Stimulated activated CD8-positive, alpha-beta memory T cell treated with anti-CD3 and anti-CD28 coated beads, Interleukin-15, amount 100 ng/mL, for 1 hour (primary cell): ENCODE measurements at regions not wholly inside any gene's neighbourhood (a gene's known extent, or its start where the extent isn't known, plus 50 kb on each side); places are given as distances from the start of the nearest gene placed in this dataset.
"Not testable (repeated sequence)": the region's sequence is repeated elsewhere in the genome, so short reads cannot be mapped to it uniquely, and the experiment has no call there.

Experiments
- DNase-seq: peaks from one replicate; pipeline ENCODE4 v3.0.0-alpha.2; 2020; ENCODE audit warnings: low read depth

- DNase-seq: no peak
Observed at GRCh38 chr18:10354241-10354811, 100.1 kb upstream of the APCDD1 start.

DNA sequence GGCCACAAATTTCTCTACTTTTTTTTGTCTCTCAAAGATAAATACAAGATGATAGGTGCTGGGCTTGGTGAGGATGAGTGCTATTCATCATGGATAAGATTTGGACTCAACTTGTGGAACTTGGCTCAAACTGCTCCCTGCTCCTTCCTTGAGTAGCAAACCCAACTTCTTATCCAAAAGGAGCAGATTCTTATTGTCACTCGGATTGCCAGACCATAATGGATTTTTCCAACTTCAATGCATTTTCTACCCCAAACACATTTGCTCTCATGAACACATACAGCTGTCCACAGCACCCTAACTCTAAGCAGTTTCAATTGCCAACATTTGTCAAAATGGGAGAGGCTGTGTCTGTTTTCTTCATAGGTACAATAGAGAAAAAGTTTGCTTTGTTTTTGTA, 99.5 kb upstream of the APCDD1 start:
- DNase-seq: no peak

GRCh38 chr18:10356999-10357398, 97.4 kb upstream of the APCDD1 start:
- DNase-seq: not testable (repeated sequence)

- no peak for DNase-seq
Observed at GRCh38 chr18:10361660-10362059, 92.8 kb upstream of the APCDD1 start.

DNA sequence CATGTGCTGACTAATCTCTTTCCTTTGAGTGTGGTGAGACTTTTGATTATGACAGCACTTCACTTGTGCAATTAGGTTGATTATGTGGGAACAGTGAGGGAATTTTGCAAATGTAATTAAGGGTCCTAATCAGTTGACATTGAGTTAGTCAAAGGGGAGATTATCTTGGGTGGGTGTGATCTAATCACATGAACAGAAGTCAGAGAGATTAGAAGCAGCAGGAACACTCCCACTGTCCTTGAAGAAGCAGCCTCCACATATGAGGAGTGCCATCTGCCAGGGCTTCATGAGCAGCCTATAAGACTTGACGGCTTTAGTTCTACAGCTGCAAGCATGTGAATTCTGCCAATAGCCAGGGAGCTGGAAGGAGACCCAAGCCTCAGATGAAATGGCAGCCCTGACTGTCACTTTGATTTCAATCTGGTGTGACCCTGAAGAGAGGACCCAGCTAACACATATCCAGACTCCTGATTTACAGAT, 89.4 kb upstream of the APCDD1 start:
- no peak for DNase-seq

GRCh38 chr18:10365901-10366300, 88.5 kb upstream of the APCDD1 start:
- DNase-seq: no peak

DNA sequence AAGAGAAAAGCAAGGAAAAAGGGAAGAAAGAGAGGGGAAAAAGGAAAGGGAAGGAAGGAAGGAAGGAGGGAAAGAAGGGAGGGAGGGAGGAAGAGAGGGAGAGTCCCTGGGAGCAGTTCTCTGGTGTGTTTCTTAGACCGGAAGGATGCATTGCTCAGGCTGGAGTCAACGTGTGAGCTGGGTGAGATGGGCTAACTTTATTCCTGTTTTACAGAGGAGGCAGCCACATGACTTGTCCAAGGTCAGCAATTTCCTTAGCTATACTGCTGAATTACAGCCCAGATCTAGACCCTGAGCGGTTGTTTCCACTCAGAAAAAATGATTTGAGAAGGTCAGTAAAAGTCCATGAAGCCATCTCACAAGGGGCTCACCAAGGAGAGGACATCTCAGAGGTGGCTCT, 86.6 kb upstream of the APCDD1 start:
- DNase-seq: no peak

- DNase-seq: no peak
Observed at GRCh38 chr18:10368456-10369453, 85.7 kb upstream of the APCDD1 start.

DNA sequence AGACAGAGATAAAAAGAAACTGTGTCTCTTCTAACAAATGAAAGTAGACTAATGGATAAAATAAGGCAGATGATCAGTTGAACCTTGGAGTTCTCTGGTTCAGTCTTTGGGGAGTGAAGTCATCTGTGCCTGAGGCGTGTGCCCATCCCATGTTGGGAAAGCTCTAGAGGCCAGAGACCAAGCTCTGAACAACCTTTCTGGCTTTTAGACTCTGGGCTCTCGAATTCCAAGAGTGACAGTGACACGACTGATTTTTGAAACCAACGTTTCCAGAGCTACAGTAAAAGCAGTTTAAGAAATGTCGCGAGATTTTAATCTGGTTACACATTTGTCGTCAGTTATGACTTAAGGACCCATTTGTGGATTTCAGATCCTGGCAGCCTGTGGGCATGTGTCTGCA, 83.7 kb upstream of the APCDD1 start:
- no peak for DNase-seq

DNA sequence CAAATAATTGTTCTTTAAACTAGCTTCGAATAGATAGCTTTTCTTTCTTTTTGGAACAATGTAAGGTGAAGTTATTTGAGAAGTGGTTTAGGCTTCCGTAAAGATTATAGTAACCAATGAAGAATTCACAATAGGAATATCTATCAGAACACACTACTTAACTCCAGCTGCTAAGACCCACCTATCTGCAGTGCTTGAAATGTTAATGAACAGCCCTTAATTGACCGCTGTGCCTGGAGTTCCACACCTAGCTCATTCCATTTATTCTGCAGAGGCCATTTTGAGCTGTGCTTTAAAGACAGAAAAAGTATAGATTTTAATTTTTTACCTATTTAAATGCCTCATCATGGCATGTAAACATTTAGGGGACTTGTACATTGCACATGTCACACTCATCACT, 83.3 kb upstream of the APCDD1 start:
- no peak for DNase-seq

GRCh38 chr18:10374195-10374594, 80.2 kb upstream of the APCDD1 start:
- no peak for DNase-seq

DNA sequence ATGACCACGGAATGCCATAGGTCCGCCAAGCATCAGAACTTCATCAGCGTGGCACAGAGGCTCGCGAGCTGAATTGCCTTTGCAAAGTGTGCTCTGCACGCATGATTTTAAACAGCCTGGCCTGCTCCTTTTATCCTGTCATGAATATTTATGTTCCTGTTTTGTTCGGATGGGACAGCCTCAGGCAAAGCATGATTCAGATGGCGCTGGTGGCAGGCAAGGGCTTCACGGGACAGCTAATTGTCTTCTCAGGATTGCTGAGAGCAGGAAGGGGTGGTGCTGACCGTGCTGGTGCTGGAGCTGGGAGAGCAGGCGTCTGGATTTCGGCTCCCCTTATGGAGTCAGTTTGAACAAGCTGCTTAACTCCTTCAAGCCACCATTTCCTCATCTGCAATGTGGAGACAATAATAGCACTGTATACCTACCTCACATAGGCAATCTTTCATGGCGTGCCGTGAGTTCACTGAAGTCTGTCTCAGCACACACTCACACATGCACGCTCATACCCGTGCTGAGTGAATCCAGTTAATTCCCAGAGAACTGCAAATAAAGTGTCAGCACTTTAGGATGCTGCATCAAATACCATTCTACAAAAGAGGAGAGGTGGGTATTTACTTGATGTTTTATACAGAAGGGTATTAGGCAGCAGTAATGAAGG, 79.7 kb upstream of the APCDD1 start:
- DNase-seq: no peak

DNA sequence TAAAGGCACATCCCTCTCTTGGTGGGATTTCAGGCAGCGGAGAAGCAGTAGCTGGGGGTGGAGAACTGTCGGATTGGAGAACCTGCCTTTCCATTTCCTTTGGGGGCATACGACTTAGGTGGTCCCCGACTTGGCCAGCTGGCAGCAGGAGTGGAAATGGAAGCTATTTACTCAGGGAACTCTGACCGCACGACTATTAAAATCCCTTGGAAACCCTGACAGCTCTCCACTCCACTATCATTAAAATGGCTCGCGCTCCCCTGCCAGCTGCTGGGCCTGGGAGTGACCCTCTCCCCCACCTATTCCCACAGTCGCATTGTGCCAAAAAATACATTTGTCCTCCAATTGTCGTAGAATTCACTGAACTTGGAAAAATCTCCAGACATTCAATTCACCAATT, 77.7 kb upstream of the APCDD1 start:
- DNase-seq: no peak

- no peak for DNase-seq
Observed at GRCh38 chr18:10377956-10378355, 76.5 kb upstream of the APCDD1 start.

- no peak for DNase-seq
Observed at GRCh38 chr18:10378688-10379420, 75.6 kb upstream of the APCDD1 start.

- no peak for DNase-seq
Observed at GRCh38 chr18:10379522-10379921, 74.9 kb upstream of the APCDD1 start.

DNA sequence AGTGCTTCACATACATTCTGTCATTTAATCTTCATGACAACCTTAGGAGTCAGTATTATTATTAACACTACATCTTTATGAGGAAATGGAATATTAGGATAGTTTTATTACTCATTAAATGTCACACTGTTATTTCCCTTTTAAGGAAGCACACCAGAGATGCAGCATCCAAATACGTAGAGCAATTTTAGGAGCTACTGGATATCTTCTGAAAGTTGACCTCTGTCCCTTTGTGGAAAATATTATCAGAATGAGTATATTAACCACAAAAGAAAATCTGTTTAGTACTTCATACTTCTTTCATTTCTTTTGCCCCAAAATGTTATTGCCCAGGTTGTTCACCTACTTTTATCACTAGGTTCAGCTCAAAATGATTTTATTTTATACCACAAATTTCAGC, 72.9 kb upstream of the APCDD1 start:
- no peak for DNase-seq

- DNase-seq: no peak
Observed at GRCh38 chr18:10381951-10382350, 72.5 kb upstream of the APCDD1 start.

- DNase-seq: no peak
Observed at GRCh38 chr18:10386049-10386448, 68.4 kb upstream of the APCDD1 start.

DNA sequence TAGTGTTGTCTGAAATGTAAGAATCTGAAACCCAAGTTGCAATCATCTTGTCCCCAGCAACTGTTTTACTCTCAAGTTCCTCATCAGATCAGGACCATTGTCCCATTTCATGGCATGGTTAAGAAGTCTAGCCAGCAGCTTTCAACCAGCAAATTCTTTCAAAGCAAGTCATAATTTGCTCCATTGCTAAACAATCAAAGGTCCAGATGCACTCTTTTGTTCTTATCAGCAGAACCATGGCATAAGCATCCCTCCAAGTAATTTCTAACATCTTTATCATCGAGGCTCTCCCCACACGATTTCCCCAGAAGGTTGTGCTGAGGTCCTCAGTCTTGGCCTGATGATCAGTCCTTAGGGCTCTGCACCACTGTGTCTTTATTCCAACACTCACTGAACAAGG, 67.5 kb upstream of the APCDD1 start:
- no peak for DNase-seq

DNA sequence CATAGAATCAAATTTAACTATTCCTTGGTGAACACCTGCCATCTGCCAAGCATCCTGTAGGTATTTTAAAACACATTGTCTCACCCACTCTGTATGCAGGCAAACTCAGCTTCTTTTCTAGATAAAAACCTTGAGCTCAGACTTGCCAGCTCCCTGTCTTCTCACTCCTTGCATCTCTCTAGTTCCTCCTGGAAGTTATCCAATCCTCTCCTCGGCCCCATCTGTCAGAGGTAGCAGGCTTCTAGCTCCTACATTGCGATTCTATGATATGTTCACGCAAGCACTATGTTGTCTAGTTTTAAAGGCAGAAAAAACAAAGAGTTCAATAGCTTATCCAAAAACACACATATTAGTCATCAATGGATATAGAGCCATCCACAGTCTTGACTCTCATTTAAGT, 67.0 kb upstream of the APCDD1 start:
- DNase-seq: no peak

- DNase-seq: no peak
Observed at GRCh38 chr18:10388373-10388772, 66.1 kb upstream of the APCDD1 start.
